Eye (tissue), 1 donor: ENCODE measurements at regions not wholly inside any gene's neighbourhood (a gene's known extent, or its start where the extent isn't known, plus 50 kb on each side); places are given as distances from the start of the nearest gene placed in this dataset.

Experiments used
- DNase-seq: peaks from one replicate; pipeline ENCODE4 v3.0.0-alpha.2; 2015

DNA sequence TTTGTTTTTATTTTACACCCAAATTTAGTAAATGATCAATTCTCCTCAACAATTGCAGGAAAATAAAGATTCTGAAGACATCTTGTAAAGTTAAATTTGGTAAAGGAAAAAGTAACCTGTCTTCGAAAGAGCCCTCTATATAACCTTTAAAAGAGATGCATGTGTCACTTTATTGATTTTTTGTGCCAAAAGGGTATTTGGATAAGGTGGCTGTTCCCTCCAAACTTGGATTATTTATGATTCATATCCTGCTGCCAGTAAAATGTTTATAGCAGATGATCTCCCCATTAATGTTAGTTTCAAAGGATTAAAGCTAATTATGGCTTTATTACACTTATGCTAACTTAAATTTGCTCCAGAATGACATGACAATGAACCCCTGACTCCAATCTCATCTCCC, 98.8 kb downstream of the DUSP6 start:
- no peak for DNase-seq

GRCh38 chr12:89252284-89252683, 100.0 kb downstream of the DUSP6 start:
- DNase-seq = no peak

- no peak for DNase-seq
Measured at GRCh38 chr12:89251342-89252271, 100.7 kb downstream of the DUSP6 start.

DNA sequence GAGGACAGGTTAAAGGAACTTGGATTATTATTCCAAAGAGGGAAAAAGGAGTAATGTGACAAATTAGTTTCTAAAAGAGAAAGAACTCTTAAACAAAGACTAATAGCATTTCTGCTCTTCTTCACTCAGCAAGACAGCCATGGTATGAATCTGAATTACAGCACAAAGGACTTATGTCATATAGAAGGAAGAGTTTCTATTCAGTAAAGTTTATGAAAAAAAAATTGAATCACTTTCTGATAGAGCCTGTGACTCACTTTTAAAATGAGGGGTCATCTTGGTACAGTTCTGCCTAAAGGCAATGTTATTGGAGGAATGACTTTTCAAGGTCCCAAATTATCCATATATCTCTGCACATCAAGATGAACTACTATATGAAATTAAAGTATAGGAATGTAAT, 101.7 kb downstream of the DUSP6 start:
- DNase-seq = no peak

GRCh38 chr12:89250213-89250612, 102.1 kb downstream of the DUSP6 start:
- no peak for DNase-seq

GRCh38 chr12:89247967-89248366, 104.3 kb downstream of the DUSP6 start:
- no peak for DNase-seq

- no peak for DNase-seq
Measured at GRCh38 chr12:89247541-89247942, 104.8 kb downstream of the DUSP6 start.

- no peak for DNase-seq
Measured at GRCh38 chr12:89245090-89245489, 107.2 kb downstream of the DUSP6 start.

DNA sequence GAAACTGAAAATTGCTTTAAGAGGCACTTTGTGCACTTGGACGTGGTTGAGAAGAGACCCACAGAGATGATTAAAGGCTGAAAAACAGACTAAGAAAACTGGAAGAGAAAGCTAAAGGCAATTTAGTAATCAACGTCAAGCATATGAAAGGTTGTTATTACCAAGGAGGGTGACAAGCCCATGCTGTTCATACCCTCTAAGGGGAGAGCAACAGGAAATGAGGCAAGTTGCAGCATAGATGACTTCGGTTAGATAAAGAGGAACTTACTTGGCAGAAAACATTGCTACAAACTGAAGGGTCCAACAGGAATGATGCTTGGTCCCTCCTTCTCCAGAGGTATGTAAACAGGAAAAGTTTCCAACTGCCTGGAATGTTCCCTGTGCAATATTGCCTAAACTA, 107.8 kb downstream of the DUSP6 start:
- DNase-seq = no peak

DNA sequence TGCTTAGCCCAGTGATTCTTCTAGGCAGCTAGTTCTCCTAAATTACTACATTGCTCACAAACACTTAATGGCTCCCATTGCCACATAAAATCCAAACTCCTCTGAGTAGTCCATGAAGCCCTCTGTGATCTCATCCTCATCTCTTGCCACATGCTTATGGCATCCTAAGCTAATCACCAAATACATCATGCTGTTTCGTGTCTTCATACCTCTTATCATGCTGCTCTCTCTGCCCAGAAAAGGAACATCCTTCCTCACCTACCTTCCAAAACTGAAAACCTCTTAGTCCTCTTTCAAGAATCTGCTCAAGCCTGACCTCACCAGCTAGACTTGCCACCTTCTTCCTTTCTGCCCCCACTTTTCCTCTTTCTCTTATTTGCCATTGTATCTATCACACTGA, 108.5 kb downstream of the DUSP6 start:
- DNase-seq = no peak

GRCh38 chr12:89239534-89239933, 112.8 kb downstream of the DUSP6 start:
- DNase-seq = no peak

DNA sequence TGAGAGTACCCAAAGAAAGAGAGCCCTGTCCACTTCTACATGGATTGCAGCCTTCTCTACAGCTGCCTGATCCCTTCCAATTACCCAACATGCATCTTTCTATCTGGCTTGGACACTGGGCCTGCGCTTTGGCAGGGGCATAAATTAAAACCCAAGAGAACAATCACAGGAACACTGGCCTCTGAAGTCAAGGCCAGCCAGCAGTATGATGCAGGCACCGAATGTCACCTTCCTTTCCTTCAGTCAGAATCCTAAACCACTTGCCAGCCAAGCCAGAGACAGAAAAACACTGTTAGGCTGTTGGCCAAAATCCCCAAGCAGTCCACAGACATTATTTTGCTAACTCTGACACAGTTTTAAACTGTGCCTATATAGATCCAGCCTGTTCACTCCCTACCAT, 113.7 kb downstream of the DUSP6 start:
- DNase-seq = no peak

DNA sequence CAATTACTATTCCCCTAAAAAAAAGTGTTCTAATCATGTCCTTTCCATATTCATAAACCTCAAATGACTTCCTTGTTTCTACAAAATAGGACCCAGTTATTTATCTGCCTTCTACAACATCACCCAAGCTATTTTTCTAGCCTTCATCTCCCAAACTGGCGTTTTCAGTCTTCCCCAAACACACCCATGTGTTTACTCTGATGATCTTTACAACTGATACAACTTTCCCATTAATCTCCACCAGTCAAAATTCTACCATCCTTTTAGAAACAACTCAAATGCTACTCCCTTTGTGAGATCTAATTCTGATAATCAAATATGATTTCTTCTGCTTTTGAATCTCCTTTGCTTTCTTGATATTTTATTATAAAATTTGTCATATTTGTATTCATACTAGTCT, 114.5 kb downstream of the DUSP6 start:
- DNase-seq = no peak

GRCh38 chr12:89236748-89237383, 115.4 kb downstream of the DUSP6 start:
- DNase-seq = no peak

GRCh38 chr12:89236237-89236636, 116.1 kb downstream of the DUSP6 start:
- DNase-seq = no peak

- DNase-seq = no peak
Measured at GRCh38 chr12:89235189-89235993, 116.9 kb downstream of the DUSP6 start.

DNA sequence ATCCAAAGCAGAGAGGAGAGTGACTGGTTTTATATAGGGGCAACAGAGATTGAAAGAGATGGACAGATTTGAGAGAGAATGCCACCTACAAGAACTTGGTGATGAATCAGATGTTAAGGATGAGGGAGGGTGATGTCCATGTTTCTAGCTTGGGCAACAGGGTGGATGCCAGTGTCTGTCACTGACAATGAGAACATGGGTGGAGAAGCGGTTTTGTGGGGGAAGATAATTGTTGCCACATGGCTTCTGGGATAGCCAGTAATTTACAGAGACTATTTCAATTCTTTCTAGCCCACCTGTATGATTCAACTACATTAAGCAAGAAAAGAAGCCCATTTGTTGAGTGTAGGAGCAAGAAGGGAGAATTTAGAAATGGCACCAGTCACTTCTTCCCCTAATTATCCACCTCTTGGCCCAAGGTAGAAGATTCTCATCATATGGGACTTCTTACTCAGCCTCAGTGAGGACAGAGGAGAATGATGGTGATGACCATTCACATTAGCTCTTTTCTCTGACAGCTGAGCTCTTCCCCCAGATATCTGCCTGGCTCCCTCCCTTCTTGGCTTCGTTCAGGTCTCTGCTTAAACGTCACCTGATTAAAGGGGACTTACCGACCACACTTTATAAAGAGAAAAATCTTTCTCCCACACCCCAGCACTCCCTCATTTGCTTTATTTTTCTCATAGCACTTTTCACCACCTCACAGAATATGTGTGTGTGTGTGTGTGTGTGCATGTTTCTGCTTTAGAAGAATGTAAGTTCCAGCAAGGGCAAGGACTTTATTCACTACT, 117.8 kb downstream of the DUSP6 start:
- DNase-seq = no peak

GRCh38 chr12:89231686-89232085, 120.6 kb downstream of the DUSP6 start:
- no peak for DNase-seq

GRCh38 chr12:89230376-89231315, 121.7 kb downstream of the DUSP6 start:
- no peak for DNase-seq

DNA sequence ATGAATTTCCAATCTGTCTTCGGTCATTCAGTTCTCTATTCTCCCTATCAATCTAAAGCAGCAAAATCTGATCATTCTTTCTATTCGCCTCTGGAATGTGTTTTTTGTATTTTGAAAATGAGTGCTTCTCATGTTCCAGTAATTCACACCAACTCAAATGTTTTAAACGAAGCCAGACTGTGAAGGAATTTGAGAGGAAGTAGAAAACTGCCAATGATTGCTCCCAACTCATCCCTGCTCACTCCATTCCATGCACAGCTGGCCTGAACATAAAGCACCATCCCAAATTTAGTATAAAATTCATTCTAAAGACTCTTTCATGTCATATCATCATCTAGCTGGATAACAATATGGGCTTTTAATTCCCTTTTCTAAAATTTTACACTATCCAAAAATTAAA, 123.8 kb downstream of the DUSP6 start:
- no peak for DNase-seq

- DNase-seq = no peak
Measured at GRCh38 chr12:89227774-89228173, 124.5 kb downstream of the DUSP6 start.
